ENCODE measurements at regions not wholly inside any gene's neighbourhood (a gene's known extent, or its start where the extent isn't known, plus 50 kb on each side); places are given as distances from the start of the nearest gene placed in this dataset.

DNA sequence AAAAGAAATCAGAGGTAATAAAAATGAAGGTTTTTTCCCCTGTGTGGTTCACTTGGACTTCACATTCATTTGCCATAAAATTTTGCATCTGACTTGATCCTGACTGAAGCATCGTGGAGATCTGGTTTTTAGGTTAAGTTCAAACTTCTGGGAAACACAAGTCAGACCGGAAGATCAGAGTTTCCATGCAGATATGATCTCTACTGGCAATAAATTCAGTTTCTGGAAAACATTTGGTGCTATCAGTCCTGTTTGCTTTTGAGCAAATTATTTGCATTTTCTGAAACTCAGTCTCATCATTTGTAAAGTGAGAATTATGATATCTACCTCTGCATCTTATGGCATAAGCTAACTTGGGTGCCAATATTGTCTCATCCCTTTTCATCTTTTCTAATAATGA, 81.3 kb upstream of the KCNMA1 start:
- no peak for TF ChIP-seq FOXP2 (optimal IDR thresholded peaks at IDR 0.05; ENCODE audit: borderline replicate concordance, extremely low read depth, extremely low read length, insufficient read depth)
- no peak for TF ChIP-seq SIN3A (IDR thresholded peaks at IDR 0.05; ENCODE audit: borderline replicate concordance, insufficient read depth, low read length)
- TF ChIP-seq POLR2AphosphoS5 (IDR thresholded peaks at IDR 0.05; ENCODE audit: low read depth, low read length): no peak
- TF ChIP-seq, protein P1, sequence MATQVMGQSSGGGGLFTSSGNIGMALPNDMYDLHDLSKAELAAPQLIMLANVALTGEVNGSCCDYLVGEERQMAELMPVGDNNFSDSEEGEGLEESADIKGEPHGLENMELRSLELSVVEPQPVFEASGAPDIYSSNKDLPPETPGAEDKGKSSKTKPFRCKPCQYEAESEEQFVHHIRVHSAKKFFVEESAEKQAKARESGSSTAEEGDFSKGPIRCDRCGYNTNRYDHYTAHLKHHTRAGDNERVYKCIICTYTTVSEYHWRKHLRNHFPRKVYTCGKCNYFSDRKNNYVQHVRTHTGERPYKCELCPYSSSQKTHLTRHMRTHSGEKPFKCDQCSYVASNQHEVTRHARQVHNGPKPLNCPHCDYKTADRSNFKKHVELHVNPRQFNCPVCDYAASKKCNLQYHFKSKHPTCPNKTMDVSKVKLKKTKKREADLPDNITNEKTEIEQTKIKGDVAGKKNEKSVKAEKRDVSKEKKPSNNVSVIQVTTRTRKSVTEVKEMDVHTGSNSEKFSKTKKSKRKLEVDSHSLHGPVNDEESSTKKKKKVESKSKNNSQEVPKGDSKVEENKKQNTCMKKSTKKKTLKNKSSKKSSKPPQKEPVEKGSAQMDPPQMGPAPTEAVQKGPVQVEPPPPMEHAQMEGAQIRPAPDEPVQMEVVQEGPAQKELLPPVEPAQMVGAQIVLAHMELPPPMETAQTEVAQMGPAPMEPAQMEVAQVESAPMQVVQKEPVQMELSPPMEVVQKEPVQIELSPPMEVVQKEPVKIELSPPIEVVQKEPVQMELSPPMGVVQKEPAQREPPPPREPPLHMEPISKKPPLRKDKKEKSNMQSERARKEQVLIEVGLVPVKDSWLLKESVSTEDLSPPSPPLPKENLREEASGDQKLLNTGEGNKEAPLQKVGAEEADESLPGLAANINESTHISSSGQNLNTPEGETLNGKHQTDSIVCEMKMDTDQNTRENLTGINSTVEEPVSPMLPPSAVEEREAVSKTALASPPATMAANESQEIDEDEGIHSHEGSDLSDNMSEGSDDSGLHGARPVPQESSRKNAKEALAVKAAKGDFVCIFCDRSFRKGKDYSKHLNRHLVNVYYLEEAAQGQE (IDR thresholded peaks at IDR 0.05; ENCODE audit: insufficient read depth in 1 of 2, low read depth in 2 of 2, low read length in 2 of 2): no peak
- TF ChIP-seq TAF1 (IDR thresholded peaks at IDR 0.05; ENCODE audit: borderline replicate concordance, insufficient read depth, low read length): no peak

DNA sequence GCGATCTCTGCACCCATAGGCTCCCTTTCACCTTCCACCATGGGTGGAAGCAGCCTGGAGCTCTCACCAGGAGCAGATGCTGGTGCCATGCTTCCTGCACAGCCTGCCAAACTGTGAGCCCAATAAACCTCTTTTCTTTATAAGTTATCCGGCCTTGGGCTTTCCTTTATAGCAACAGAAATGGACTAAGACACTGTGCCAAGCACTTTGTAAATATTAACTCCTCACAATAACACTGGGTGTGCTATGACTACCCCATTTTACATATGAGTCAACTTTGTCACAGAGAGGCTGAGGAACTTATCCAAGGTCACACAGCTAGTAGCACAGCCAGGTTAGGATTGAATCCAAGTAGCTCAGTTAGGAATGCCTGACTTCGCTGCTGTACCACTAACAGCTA, 79.7 kb upstream of the KCNMA1 start:
- TF ChIP-seq SIN3A (IDR thresholded peaks at IDR 0.05; ENCODE audit: borderline replicate concordance, insufficient read depth, low read length): no peak
- TF ChIP-seq POLR2AphosphoS5 (IDR thresholded peaks at IDR 0.05; ENCODE audit: low read depth, low read length): no peak
- TF ChIP-seq TAF1 (IDR thresholded peaks at IDR 0.05; ENCODE audit: borderline replicate concordance, insufficient read depth, low read length): no peak
- TF ChIP-seq, protein P1 (IDR thresholded peaks at IDR 0.05; ENCODE audit: insufficient read depth in 1 of 2, low read depth in 2 of 2, low read length in 2 of 2): no peak
- no peak for TF ChIP-seq FOXP2 (optimal IDR thresholded peaks at IDR 0.05; ENCODE audit: borderline replicate concordance, extremely low read depth, extremely low read length, insufficient read depth)

DNA sequence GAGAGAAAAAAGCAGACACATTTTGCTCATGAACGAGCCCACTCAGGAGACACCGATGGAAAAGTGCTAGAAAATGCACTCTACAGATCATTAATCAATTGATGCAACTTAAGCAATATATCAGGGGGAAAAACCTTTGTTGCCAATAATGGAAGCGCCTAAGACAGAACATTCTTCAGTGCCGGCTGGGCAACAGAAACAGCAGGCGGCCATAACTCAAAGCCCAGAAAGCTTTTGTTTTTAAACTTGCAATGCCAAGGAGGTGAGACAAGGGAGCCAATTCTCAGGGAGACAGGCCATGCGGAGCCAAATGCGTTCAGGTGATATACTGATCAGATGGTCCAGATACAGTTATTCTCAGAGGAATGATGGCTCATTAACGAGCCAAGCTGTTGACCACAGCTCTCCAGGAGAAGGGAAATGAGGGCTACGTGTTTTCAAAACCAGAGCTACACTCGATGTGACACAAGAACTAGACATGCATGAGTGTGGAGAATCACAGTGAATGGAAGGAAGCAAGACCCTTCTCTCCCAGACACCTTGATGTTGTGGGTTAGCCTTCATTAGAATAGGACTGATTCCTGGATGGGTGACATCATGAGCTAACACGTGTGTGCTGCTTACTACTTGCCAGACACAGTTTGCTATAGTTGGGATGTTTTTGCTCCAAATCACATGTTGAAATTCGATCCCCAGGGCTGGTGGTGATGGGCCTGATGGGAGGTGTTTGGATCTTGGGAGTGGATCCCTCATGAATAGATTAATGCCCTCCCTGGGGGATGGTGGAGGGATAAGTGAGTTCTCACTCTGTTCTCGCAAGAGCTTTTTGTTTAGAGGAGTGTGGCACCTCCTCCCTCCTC, 79.1 kb upstream of the KCNMA1 start:
- no peak for TF ChIP-seq SIN3A (IDR thresholded peaks at IDR 0.05; ENCODE audit: borderline replicate concordance, insufficient read depth, low read length)
- TF ChIP-seq POLR2AphosphoS5 (IDR thresholded peaks at IDR 0.05; ENCODE audit: low read depth, low read length): no peak
- TF ChIP-seq, protein P1 (IDR thresholded peaks at IDR 0.05; ENCODE audit: insufficient read depth in 1 of 2, low read depth in 2 of 2, low read length in 2 of 2): no peak
- no peak for TF ChIP-seq TAF1 (IDR thresholded peaks at IDR 0.05; ENCODE audit: borderline replicate concordance, insufficient read depth, low read length)

DNA sequence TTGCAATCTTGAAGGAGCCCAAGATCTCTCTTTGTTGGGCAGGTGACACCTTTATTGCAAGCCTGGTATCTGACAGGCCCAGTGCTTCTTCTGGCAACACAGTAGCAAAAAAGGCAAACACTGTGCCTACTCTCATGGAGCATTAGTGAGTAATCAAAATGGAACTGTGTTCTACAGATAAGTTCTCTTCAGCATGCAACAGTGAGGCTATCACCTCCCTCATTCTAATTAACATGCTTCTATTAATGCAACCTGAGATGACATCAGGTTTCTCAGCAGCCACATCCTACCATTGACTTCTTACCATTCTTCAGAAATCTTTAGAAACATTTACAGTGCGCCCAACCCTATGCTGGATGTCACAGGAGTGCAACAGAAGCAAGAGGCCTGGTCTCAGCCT, 77.9 kb upstream of the KCNMA1 start:
- TF ChIP-seq POLR2AphosphoS5 (IDR thresholded peaks at IDR 0.05; ENCODE audit: low read depth, low read length): no peak
- TF ChIP-seq, protein P1 (IDR thresholded peaks at IDR 0.05; ENCODE audit: insufficient read depth in 1 of 2, low read depth in 2 of 2, low read length in 2 of 2): no peak
- no peak for TF ChIP-seq FOXP2 (optimal IDR thresholded peaks at IDR 0.05; ENCODE audit: borderline replicate concordance, extremely low read depth, extremely low read length, insufficient read depth)
- no peak for TF ChIP-seq TAF1 (IDR thresholded peaks at IDR 0.05; ENCODE audit: borderline replicate concordance, insufficient read depth, low read length)
- no peak for TF ChIP-seq SIN3A (IDR thresholded peaks at IDR 0.05; ENCODE audit: borderline replicate concordance, insufficient read depth, low read length)
